Dendritic cell treated with granulocyte-macrophage colony-stimulating factor and Interleukin-4, amounts not matched to agents 40 ng/mL and 50 ng/mL, for 4 days (primary cell): ENCODE measurements at regions not wholly inside any gene's neighbourhood (a gene's known extent, or its start where the extent isn't known, plus 50 kb on each side); places are given as distances from the start of the nearest gene placed in this dataset.
"Not testable (repeated sequence)": the region's sequence is repeated elsewhere in the genome, so short reads cannot be mapped to it uniquely, and the experiment has no call there.

Experiments
- H3K27ac Mint-ChIP-seq: one replicate; pipeline ENCODE4 v1.8.0; 2022; ENCODE audit warnings: mild to moderate bottlenecking, mixed read lengths
- H3K27me3 Mint-ChIP-seq: one replicate; pipeline ENCODE4 v1.8.0; 2022; ENCODE audit warnings: mild to moderate bottlenecking, mixed read lengths
- H3K36me3 Mint-ChIP-seq: one replicate; pipeline ENCODE4 v1.8.0; 2022; ENCODE audit warnings: low read depth, mixed read lengths
- H3K4me1 Mint-ChIP-seq: one replicate; pipeline ENCODE4 v1.8.0; 2022; ENCODE audit warnings: low read depth, mixed read lengths
- H3K4me3 Mint-ChIP-seq: one replicate; pipeline ENCODE4 v1.8.0; 2022; ENCODE audit warnings: mild to moderate bottlenecking, moderate library complexity, mixed read lengths
- H3K9me3 Mint-ChIP-seq: one replicate; pipeline ENCODE4 v1.8.0; 2022; ENCODE audit warnings: mixed read lengths
- intact Hi-C: fragments of 100-400 bp; cut with micrococcal nuclease; formaldehyde crosslinking; loops from one replicate; pipeline ENCODE4 v1.15.0; 2022

DNA sequence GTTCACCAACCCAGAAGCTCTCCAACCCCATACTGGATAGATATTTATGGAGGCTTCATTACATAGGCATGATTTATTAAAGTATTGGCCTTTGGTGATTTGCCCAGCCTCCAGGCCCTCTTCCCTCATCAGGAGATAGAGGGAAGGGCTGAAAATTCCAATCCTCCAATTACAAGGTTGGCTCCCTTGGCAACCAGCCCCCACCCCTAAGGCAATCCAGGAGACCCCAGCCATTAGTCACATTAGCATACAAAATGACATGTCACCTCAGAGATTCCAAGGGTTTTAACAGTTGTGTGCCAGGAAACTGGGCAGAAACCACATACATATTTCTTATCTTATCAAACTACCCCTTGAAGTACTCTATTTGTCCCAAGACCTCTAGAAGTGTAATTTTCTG lies 210.0 kb downstream of the HINT1 start:
- Mint-ChIP-seq H3K9me3 (no peaks in the 10 kb centered on the region), H3K27ac (no peak overlapping the region), H3K4me3 (no peak overlapping the region), H3K4me1 (no peaks in the 10 kb centered on the region), H3K36me3 (no peaks in the 10 kb centered on the region), H3K27me3 (no peaks in the 10 kb centered on the region)
- intact Hi-C loops, result no loop called here

DNA sequence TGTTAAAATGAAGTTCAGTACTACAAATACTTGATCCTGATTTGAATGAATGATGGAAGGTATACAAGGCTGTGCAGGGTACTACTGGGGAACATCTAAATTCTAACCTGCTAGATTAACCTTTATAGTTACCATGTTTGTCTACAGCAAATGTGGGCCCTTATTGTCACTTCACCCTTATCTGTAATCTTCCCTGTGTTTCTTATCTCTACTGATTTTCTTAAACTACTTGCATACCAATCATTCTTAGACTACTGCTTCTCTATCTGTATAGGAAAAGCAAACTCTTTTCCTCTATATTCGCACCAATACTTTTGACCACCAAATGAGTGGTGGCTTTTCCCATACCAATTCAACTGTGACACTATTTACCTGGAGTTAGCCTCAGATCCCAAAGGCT lies 210.7 kb downstream of the HINT1 start:
- no peaks in the 10 kb centered on the region for H3K27me3 Mint-ChIP-seq
- H3K4me1 Mint-ChIP-seq, result no peaks in the 10 kb centered on the region
- intact Hi-C loops, result no loop called here
- no peaks in the 10 kb centered on the region for H3K9me3 Mint-ChIP-seq
- H3K27ac Mint-ChIP-seq, result no peak overlapping the region
- no peaks in the 10 kb centered on the region for H3K36me3 Mint-ChIP-seq
- H3K4me3 Mint-ChIP-seq, result no peak overlapping the region

DNA sequence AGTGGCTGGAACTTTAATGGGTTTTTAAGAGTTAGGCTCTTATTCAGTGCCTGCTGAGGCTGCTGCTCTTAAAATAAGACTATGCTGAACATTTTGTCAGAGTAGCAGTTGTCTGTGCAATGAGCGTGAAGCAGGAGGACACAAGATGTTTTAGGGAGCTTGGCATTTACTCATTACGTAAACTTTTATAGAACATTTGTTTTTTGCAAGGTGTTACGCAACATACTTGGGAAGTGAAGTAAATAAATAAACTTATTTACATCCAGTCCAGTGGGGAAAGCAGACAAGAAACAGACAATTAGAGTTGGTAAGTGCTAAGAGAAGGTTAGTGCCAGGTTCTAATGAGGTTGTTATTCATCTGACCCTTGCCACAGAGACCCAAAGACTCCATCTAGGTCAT lies 226.0 kb downstream of the HINT1 start:
- H3K36me3 Mint-ChIP-seq, result no peaks in the 10 kb centered on the region
- no peaks in the 10 kb centered on the region for H3K9me3 Mint-ChIP-seq
- H3K4me1 Mint-ChIP-seq, result no peaks in the 10 kb centered on the region
- intact Hi-C loops, result no loop called here
- H3K4me3 Mint-ChIP-seq, result no peak overlapping the region
- no peaks in the 10 kb centered on the region for H3K27me3 Mint-ChIP-seq
- no peak overlapping the region for H3K27ac Mint-ChIP-seq

DNA sequence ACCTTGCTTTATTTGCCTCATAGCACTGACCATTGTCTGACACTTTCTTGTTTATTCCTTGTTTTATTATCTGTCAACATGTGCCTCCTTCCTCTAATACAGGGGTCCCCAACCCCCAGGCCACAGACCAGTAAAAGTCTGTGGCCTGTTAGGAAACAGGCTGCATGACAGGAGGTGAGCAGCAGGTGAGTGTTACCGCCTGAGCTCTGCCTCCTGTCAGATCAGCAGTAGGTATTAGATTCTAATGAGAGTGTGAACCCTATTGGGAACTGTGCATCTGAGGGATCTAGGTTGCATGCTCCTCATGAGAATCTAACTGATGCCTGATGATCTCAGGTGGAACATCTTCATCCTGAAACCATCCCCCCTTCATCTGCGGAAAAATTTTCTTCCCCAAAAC lies 228.0 kb downstream of the HINT1 start:
- Mint-ChIP-seq H3K4me3 (no peak overlapping the region), H3K4me1 (no peaks in the 10 kb centered on the region), H3K27ac (no peak overlapping the region), H3K36me3 (no peaks in the 10 kb centered on the region), H3K27me3 (no peaks in the 10 kb centered on the region), H3K9me3 (no peaks in the 10 kb centered on the region)
- intact Hi-C loops, result no loop called here

DNA sequence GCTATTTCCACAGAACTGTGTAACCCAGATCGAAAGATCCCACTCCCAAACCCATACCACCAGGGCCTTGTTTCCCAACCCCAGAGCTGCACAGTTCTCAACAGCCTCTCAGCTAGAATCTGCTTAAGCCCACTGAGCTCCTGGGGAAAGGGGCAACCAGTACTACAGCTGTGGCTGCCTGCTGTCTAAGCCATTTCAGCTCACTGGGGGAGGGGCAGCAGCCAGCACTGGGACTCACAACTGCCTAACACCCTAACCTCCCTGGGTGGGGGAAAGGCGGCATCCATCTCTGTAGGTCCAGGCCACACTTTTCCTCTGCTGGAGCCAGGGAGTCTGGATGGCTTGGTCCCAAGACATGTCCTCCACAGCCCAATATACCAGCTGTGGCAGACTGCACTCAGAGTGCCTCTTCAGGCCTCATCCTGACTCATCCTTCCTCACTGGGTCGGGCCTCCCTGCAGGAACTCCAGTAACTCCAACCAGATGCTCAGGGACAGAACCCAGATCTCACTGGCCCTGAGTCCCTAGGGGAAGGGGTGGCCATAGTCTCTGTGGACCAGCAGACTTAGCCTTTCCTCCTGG lies 241.4 kb downstream of the HINT1 start:
- H3K36me3 Mint-ChIP-seq, result no peaks in the 10 kb centered on the region
- no peaks in the 10 kb centered on the region for H3K27me3 Mint-ChIP-seq
- H3K27ac Mint-ChIP-seq, result no peak overlapping the region
- H3K4me1 Mint-ChIP-seq, result no peaks in the 10 kb centered on the region
- H3K9me3 Mint-ChIP-seq, result peaks cover 9% of the 10 kb centered on the region
- intact Hi-C loops, result no loop called here
- H3K4me3 Mint-ChIP-seq, result no peak overlapping the region

DNA sequence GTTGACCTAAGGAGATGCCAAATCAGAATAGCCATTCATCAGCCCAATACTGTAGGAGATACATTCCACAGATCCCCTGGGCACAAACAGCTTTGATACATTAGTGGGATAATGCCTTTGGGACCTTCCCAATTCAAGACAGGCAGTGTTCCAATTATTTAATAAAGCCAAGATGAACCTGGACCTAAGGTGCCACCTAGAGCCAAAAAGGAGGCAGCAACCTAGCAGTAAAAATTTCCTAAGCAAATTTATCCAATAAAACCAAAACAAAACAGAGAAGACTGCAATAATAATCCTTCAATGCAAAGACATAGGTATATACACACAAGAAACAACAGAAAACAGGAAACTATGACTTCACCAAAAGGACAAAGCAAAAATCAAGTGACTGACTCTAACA lies 253.0 kb downstream of the HINT1 start:
- no peak overlapping the region for H3K4me3 Mint-ChIP-seq
- intact Hi-C loops, result loop anchor here (10.0 kb wide), 1 partner anchor 1137 kb away; no protein-coding TSS in a partner anchor
- H3K36me3 Mint-ChIP-seq, result no peaks in the 10 kb centered on the region
- H3K27me3 Mint-ChIP-seq, result no peaks in the 10 kb centered on the region
- peaks cover 11% of the 10 kb centered on the region for H3K9me3 Mint-ChIP-seq
- H3K4me1 Mint-ChIP-seq, result no peaks in the 10 kb centered on the region
- H3K27ac Mint-ChIP-seq, result no peak overlapping the region

DNA sequence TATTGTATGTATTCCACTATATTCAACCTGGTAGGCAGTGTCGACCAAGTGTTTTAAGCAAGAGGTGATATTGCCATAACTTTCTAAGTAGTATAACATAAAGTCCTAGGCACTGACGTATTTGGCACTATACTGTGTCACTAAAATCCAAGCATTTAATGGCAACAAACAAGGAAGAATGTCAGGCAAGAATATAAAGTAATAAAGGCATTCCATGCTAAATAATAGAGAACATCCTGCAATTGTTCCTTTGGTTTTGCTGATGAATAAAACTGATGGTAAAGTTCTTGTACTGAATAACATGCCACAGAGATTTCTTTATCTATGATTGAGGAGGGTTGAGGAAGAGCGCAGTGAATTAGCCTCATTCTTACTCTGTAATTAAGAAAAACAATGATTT lies 256.9 kb downstream of the HINT1 start:
- intact Hi-C loops, result no loop called here
- Mint-ChIP-seq H3K36me3 (no peaks in the 10 kb centered on the region), H3K4me3 (no peak overlapping the region), H3K27ac (no peak overlapping the region), H3K9me3 (no peaks in the 10 kb centered on the region), H3K4me1 (no peaks in the 10 kb centered on the region), H3K27me3 (no peaks in the 10 kb centered on the region)

DNA sequence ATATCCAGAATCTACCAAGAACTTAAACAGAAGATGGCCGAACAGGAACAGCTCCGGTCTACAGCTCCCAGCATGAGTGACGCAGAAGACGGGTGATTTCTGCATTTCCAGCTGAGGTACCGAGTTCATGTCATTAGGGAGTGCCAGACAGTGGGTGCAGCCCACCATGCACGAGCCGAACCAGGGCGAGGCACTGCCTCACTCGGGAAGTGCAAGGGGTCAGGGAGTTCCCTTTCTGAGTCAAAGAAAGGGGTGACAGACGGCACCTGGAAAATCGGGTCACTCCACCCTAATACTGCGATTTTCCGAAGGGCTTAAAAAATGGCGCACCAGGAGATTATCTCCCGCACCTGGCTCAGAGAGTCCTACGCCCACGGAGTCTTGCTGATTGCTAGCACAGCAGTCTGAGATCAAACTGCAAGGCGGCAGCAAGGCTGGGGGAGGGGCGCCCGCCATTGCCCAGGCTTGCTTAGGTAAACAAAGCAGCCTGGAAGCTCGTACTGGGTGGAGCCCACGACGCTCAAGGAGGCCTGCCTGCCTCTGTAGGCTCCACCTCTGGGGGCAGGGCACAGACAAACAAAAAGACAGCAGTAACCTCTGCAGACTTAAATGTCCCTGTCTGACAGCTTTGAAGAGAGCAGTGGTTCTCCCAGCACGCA lies 267.4 kb downstream of the HINT1 start:
- H3K27me3 Mint-ChIP-seq, H3K27ac Mint-ChIP-seq, H3K9me3 Mint-ChIP-seq, H3K4me1 Mint-ChIP-seq, intact Hi-C loops, H3K36me3 Mint-ChIP-seq, H3K4me3 Mint-ChIP-seq: not testable (repeated sequence)

DNA sequence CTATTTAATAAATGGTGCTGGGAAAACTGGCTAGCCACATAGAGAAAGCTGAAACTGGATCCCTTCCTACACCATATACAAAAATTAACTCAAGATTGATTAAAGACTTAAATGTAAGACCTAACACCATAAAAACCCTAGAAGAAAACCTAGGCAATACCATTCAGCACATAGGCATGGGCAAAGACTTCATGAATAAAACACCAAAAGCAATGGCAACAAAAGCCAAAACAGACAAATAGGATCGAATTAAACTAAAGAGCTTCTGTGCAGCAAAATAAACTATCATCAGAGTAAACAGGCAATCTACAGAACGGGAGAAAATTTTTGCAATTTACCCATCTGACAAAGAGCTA lies 267.9 kb downstream of the HINT1 start:
- H3K36me3 Mint-ChIP-seq, H3K27ac Mint-ChIP-seq, H3K4me1 Mint-ChIP-seq, H3K27me3 Mint-ChIP-seq, intact Hi-C loops, H3K4me3 Mint-ChIP-seq, H3K9me3 Mint-ChIP-seq: not testable (repeated sequence)

DNA sequence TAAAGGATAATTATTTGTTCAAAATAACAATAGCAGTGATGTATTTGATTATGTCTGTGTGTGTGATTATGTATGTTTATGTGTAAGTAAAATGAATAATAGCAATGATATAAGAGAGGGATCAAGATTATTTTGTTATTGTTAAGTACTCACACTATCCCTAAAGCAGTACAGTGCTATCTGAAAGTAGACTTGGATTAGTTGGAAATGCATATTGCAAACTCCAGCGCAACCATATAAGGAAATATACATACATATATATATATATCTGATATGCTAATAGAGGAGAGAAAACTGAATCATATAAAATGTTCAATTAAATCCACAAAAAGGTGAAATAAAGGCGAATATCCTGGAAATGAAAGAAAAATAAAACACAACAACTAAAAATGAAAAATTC lies 268.4 kb downstream of the HINT1 start:
- Mint-ChIP-seq H3K9me3 (peaks cover 8% of the 10 kb centered on the region), H3K4me1 (peaks cover 9% of the 10 kb centered on the region), H3K4me3 (no peak overlapping the region), H3K27me3 (no peaks in the 10 kb centered on the region), H3K27ac (no peak overlapping the region), H3K36me3 (no peaks in the 10 kb centered on the region)
- intact Hi-C loops, result no loop called here

DNA sequence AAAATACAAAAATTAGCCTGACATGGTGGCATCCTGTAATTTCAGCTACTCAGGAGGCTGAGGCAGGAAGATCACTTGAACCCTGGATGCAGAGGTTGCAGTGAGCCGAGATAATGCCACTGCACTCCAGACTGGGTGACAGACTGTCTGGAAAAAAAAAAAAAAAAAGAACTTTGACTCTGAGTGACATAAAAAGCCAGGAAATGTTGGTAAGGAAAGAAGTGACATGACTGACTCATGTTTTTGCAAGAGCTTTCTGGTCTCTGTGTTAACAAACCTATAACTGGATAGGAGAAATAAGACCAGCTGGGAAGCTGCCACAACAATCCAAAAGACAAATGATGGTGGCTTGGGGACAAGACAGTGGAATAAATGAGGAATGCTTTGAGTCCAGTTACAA lies 272.1 kb downstream of the HINT1 start:
- no peak overlapping the region for H3K4me3 Mint-ChIP-seq
- no peaks in the 10 kb centered on the region for H3K9me3 Mint-ChIP-seq
- intact Hi-C loops, result no loop called here
- H3K27me3 Mint-ChIP-seq, result no peaks in the 10 kb centered on the region
- peaks cover 9% of the 10 kb centered on the region for H3K4me1 Mint-ChIP-seq
- no peak overlapping the region for H3K27ac Mint-ChIP-seq
- H3K36me3 Mint-ChIP-seq, result no peaks in the 10 kb centered on the region

DNA sequence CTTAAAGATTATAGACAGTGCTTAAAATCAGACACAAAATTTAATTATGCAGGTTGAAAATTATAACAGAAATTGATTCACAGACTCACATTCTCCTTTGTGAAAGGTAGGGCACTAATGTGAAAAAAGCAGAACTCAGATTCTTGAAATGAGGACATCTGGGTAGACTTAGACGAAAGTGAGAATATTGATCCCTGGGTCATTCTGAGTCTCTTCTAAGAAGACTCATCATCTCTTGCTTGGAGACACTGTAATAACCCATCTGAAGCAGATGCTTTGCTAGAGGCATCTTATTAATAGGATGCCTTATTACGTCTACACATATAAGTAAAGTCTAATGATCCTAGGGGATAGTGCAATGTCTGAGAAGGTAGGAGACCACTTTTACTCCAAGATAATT lies 274.4 kb downstream of the HINT1 start:
- H3K27me3 Mint-ChIP-seq, result no peaks in the 10 kb centered on the region
- no peaks in the 10 kb centered on the region for H3K36me3 Mint-ChIP-seq
- intact Hi-C loops, result no loop called here
- no peak overlapping the region for H3K27ac Mint-ChIP-seq
- H3K9me3 Mint-ChIP-seq, result no peaks in the 10 kb centered on the region
- H3K4me3 Mint-ChIP-seq, result no peak overlapping the region
- H3K4me1 Mint-ChIP-seq, result peaks cover 9% of the 10 kb centered on the region

DNA sequence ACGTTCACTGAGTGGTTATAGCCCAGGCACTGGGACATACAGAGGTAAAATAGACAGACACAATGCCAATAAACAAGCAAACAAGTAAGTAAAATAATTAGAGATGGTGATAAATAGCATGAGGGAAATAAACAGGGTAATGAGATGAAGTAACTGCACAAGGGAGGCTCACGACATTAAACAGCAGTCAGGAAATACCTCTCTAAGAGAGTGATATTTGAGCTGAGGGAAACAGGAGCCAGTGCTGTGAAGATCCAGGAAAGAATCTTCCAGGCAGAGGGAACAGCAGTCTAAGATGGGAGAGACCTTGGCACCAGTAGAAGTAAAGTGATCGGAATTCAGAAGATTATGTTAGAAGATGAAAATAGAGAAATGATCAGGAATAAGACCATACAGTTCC lies 279.4 kb downstream of the HINT1 start:
- intact Hi-C loops, result no loop called here
- Mint-ChIP-seq H3K36me3 (no peaks in the 10 kb centered on the region), H3K4me3 (no peak overlapping the region), H3K27me3 (no peaks in the 10 kb centered on the region), H3K27ac (no peak overlapping the region), H3K9me3 (no peaks in the 10 kb centered on the region), H3K4me1 (no peaks in the 10 kb centered on the region)

DNA sequence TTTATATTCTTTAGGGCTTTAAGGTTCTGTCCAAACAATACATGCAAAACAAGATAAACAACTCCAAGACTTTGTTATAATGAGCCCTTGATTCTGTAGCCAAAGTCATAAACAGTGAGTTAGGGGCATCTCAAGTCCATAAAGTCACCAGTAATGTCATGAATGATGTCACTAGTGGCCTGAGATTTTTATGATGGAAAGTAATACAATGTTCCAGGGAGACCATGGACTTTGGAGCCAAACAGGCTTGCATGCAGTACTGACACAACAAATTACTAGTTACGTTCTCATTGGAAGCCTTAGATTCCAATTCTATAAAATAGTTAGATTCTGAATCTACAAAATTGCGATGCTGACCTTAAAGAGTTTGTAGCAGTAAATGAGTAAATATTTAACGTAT lies 280.0 kb downstream of the HINT1 start:
- no peaks in the 10 kb centered on the region for H3K4me1 Mint-ChIP-seq

DNA sequence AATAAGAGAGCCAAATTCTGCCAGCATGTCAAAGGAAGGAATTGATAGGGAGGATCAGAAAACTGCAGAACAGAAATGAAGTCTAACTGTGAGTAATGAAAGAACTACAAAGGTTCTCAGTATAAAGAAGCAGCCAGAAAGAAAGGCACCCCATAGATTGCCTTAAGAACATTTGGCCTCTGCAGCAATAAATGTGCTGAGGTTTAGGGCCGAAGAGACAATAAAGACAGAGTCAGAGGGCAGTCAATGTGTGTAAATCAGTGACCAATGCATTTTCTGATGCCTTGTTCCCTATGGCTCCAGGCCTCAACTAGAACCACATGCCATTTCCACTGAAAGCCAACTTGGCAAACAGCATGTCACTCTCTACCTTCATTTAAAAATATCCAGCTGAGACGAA lies 281.0 kb downstream of the HINT1 start:
- no peak overlapping the region for H3K27ac Mint-ChIP-seq
- H3K36me3 Mint-ChIP-seq, result no peaks in the 10 kb centered on the region
- no peak overlapping the region for H3K4me3 Mint-ChIP-seq
- no peaks in the 10 kb centered on the region for H3K9me3 Mint-ChIP-seq
- H3K27me3 Mint-ChIP-seq, result no peaks in the 10 kb centered on the region
- intact Hi-C loops, result no loop called here
- no peaks in the 10 kb centered on the region for H3K4me1 Mint-ChIP-seq

More for the DNA sequence above, 280.0 kb downstream of the HINT1 start:
- no peak overlapping the region for H3K27ac Mint-ChIP-seq
- intact Hi-C loops, result no loop called here
- H3K27me3 Mint-ChIP-seq, result no peaks in the 10 kb centered on the region
- H3K4me3 Mint-ChIP-seq, result no peak overlapping the region
- no peaks in the 10 kb centered on the region for H3K9me3 Mint-ChIP-seq
- no peaks in the 10 kb centered on the region for H3K36me3 Mint-ChIP-seq
